Tibial artery (tissue), 4 donors: ENCODE measurements at regions not wholly inside any gene's neighbourhood (a gene's known extent, or its start where the extent isn't known, plus 50 kb on each side); places are given as distances from the start of the nearest gene placed in this dataset.

Source experiments
- DNase-seq, 2 donors: peaks; one replicate each; pipeline ENCODE4 v3.0.0-alpha.2; 2019
- H3K27ac ChIP-seq, 2 donors: fragments of 200-600 bp; sonication (generic) in 1 of 2; 1 replicate in 1 of 2; 2 replicates in 1 of 2; pipeline ENCODE4 v1.5.1; 2018 to 2019; ENCODE audit warnings: mild to moderate bottlenecking in 1 of 2
- H3K27me3 ChIP-seq, 2 donors: fragments of 200-600 bp; sonication (generic) in 1 of 2; one replicate each; pipeline versions ENCODE4 v1.5.1 to v1.6.0; 2016 to 2019
- H3K36me3 ChIP-seq, 3 donors: fragments of 200-600 bp; sonication (generic) in 2 of 3; one replicate each; pipeline ENCODE4 v1.5.1; 2016 to 2019; ENCODE audit warnings: mild to moderate bottlenecking in 2 of 3
- H3K4me1 ChIP-seq, 4 donors: fragments of 200-600 bp; sonication (generic) in 2 of 4; 1 replicate in 3 of 4; 2 replicates in 1 of 4; pipeline ENCODE4 v1.5.1; 2016 to 2019
- H3K4me3 ChIP-seq, 2 donors: fragments of 200-600 bp; sonication (generic) in 1 of 2; 1 replicate in 1 of 2; 2 replicates in 1 of 2; pipeline ENCODE4 v1.5.1; 2018 to 2019; ENCODE audit warnings: mild to moderate bottlenecking in 2 of 2
- H3K9me3 ChIP-seq, 3 donors: fragments of 200-600 bp; sonication (generic) in 1 of 3; one replicate each; pipeline ENCODE4 v1.5.1; 2016 to 2019
- CTCF ChIP-seq, 2 experiments: fragments of 200-600 bp in 1 of 2; fragments of 450-650 bp in 1 of 2; IDR thresholded peaks; one replicate each; pipeline ENCODE4 v1.5.1; 2017 to 2019; ENCODE audit warnings: antibody characterized with exemption in 2 of 2, mild to moderate bottlenecking in 1 of 2, moderate library complexity in 1 of 2
- intact Hi-C: fragments of 100-400 bp; cut with DNase I; formaldehyde crosslinking; loops from one replicate; pipeline ENCODE4 v1.15.0; 2023; ENCODE audit warnings: low total_unique reads

GRCh38 chr6:3540253-3540820, 83.5 kb upstream of the SLC22A23 start:
- DNase-seq, result no peak
- H3K27me3 ChIP-seq, result no peaks in the 10 kb centered on the region
- intact Hi-C loops, result no loop called here

GRCh38 chr6:3538536-3538935, 81.7 kb upstream of the SLC22A23 start:
- intact Hi-C loops, result no loop called here
- no peaks in the 10 kb centered on the region for H3K4me1 ChIP-seq
- no peak overlapping the region for H3K4me3 ChIP-seq
- DNase-seq, result no peak
- no peaks in the 10 kb centered on the region for H3K36me3 ChIP-seq
- H3K27ac ChIP-seq, result no peak overlapping the region
- no peaks in the 10 kb centered on the region for H3K27me3 ChIP-seq
- H3K9me3 ChIP-seq, result no peaks in the 10 kb centered on the region
- TF ChIP-seq CTCF (IDR thresholded peaks at IDR 0.05), result no peak

More at GRCh38 chr6:3540253-3540820, 83.5 kb upstream of the SLC22A23 start:
- H3K36me3 ChIP-seq, result no peaks in the 10 kb centered on the region
- H3K4me3 ChIP-seq, result no peak overlapping the region
- H3K4me1 ChIP-seq, result no peaks in the 10 kb centered on the region
- no peak for TF ChIP-seq CTCF (IDR thresholded peaks at IDR 0.05)
- no peaks in the 10 kb centered on the region for H3K9me3 ChIP-seq
- no peak overlapping the region for H3K27ac ChIP-seq

GRCh38 chr6:3536901-3537300, 80.1 kb upstream of the SLC22A23 start:
- H3K4me3 ChIP-seq, result no peak overlapping the region
- intact Hi-C loops, result no loop called here
- H3K4me1 ChIP-seq, result no peaks in the 10 kb centered on the region
- DNase-seq, result no peak
- TF ChIP-seq CTCF (IDR thresholded peaks at IDR 0.05), result no peak
- no peaks in the 10 kb centered on the region for H3K9me3 ChIP-seq
- H3K36me3 ChIP-seq, result no peaks in the 10 kb centered on the region
- H3K27me3 ChIP-seq, result no peaks in the 10 kb centered on the region
- no peak overlapping the region for H3K27ac ChIP-seq

GRCh38 chr6:3535776-3536435, 79.1 kb upstream of the SLC22A23 start:
- H3K36me3 ChIP-seq, result no peaks in the 10 kb centered on the region
- H3K4me3 ChIP-seq, result no peak overlapping the region
- H3K4me1 ChIP-seq, result no peaks in the 10 kb centered on the region
- no peaks in the 10 kb centered on the region for H3K27me3 ChIP-seq
- DNase-seq, result no peak
- intact Hi-C loops, result no loop called here
- H3K27ac ChIP-seq, result no peak overlapping the region
- no peaks in the 10 kb centered on the region for H3K9me3 ChIP-seq
- TF ChIP-seq CTCF (IDR thresholded peaks at IDR 0.05), result no peak

GRCh38 chr6:3535033-3535775, 78.4 kb upstream of the SLC22A23 start:
- intact Hi-C loops, result no loop called here
- Histone ChIP-seq H3K27ac (no peak overlapping the region), H3K9me3 (no peaks in the 10 kb centered on the region), H3K27me3 (no peaks in the 10 kb centered on the region), H3K4me1 (no peaks in the 10 kb centered on the region), H3K4me3 (no peak overlapping the region), H3K36me3 (no peaks in the 10 kb centered on the region)
- DNase-seq, result no peak
- TF ChIP-seq CTCF (IDR thresholded peaks at IDR 0.05), result no peak
